Stimulated activated CD4-positive, alpha-beta T cell treated with anti-CD3 and anti-CD28 coated beads, Interleukin-1b, Interleukin-23, amount 100 ng/mL, for 24 hours (primary cell): ENCODE measurements at regions not wholly inside any gene's neighbourhood (a gene's known extent, or its start where the extent isn't known, plus 50 kb on each side); places are given as distances from the start of the nearest gene placed in this dataset.

Experiments used
- DNase-seq, 4 experiments: peaks; one replicate each; pipeline ENCODE4 v3.0.0-alpha.2; 2020; ENCODE audit warnings: low read depth in 4 of 4, low spot score in 1 of 4

GRCh38 chr4:138697851-138698250 is 317.7 kb upstream of the NOCT start:
- no peak for DNase-seq

GRCh38 chr4:138696771-138697170 is 318.8 kb upstream of the NOCT start:
- DNase-seq: no peak

- DNase-seq: no peak
Measured at GRCh38 chr4:138696058-138696457, 319.5 kb upstream of the NOCT start.

GRCh38 chr4:138693526-138693925 is 322.1 kb upstream of the NOCT start:
- DNase-seq: no peak

- DNase-seq: no peak
Measured at GRCh38 chr4:138692411-138692810, 323.2 kb upstream of the NOCT start.

- DNase-seq: no peak
Measured at GRCh38 chr4:138689593-138689992, 326.0 kb upstream of the NOCT start.

GRCh38 chr4:138689187-138689586 is 326.4 kb upstream of the NOCT start:
- no peak for DNase-seq

GRCh38 chr4:138688408-138689085 is 327.0 kb upstream of the NOCT start:
- DNase-seq: no peak

GRCh38 chr4:138686106-138686835 is 329.3 kb upstream of the NOCT start:
- no peak for DNase-seq

- no peak for DNase-seq
Measured at GRCh38 chr4:138685316-138685715, 330.3 kb upstream of the NOCT start.

GRCh38 chr4:138680989-138681604 is 334.5 kb upstream of the NOCT start:
- DNase-seq: peak; percentile 55 to 73 (median 60)

GRCh38 chr4:138680256-138680655 is 335.3 kb upstream of the NOCT start:
- no peak for DNase-seq

GRCh38 chr4:138678985-138679746 is 336.4 kb upstream of the NOCT start:
- DNase-seq: no peak

- no peak for DNase-seq
Measured at GRCh38 chr4:138677748-138678147, 337.8 kb upstream of the NOCT start.

- no peak for DNase-seq
Measured at GRCh38 chr4:138677212-138677611, 338.4 kb upstream of the NOCT start.

- DNase-seq: no peak
Measured at GRCh38 chr4:138675685-138676084, 339.9 kb upstream of the NOCT start.

- DNase-seq: no peak
Measured at GRCh38 chr4:138674209-138674608, 341.4 kb upstream of the NOCT start.

- DNase-seq: no peak
Measured at GRCh38 chr4:138673053-138673452, 342.5 kb upstream of the NOCT start.

- no peak for DNase-seq
Measured at GRCh38 chr4:138672393-138672976, 343.1 kb upstream of the NOCT start.

- DNase-seq: no peak
Measured at GRCh38 chr4:138671606-138672084, 343.9 kb upstream of the NOCT start.

GRCh38 chr4:138671106-138671505 is 344.5 kb upstream of the NOCT start:
- no peak for DNase-seq
